ENCODE measurements at regions not wholly inside any gene's neighbourhood (a gene's known extent, or its start where the extent isn't known, plus 50 kb on each side); places are given as distances from the start of the nearest gene placed in this dataset.

DNA sequence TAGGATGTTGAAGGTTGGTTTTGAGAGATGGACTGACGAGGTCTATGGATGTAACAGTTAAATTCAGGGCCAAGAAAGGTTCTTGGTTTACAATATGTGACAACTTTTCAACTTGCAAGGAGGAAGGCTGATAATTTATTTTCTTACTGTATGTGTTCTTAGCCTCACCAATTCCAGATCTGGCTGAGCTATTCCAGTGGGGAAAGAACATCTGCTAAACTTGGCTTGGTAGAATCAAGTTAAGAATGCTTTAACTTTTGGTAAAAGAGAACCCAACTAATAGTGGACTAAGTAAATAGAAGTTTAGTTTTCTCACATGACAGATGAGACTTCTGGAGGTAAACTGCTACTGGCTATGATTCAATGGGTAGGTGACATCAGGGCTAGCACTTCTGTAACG is 222.9 kb downstream of the KLF5 start (continued):
- TF ChIP-seq, protein P1, sequence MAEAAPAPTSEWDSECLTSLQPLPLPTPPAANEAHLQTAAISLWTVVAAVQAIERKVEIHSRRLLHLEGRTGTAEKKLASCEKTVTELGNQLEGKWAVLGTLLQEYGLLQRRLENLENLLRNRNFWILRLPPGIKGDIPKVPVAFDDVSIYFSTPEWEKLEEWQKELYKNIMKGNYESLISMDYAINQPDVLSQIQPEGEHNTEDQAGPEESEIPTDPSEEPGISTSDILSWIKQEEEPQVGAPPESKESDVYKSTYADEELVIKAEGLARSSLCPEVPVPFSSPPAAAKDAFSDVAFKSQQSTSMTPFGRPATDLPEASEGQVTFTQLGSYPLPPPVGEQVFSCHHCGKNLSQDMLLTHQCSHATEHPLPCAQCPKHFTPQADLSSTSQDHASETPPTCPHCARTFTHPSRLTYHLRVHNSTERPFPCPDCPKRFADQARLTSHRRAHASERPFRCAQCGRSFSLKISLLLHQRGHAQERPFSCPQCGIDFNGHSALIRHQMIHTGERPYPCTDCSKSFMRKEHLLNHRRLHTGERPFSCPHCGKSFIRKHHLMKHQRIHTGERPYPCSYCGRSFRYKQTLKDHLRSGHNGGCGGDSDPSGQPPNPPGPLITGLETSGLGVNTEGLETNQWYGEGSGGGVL (tag by site-specific recombination; IDR thresholded peaks at IDR 0.05): no peak

DNA sequence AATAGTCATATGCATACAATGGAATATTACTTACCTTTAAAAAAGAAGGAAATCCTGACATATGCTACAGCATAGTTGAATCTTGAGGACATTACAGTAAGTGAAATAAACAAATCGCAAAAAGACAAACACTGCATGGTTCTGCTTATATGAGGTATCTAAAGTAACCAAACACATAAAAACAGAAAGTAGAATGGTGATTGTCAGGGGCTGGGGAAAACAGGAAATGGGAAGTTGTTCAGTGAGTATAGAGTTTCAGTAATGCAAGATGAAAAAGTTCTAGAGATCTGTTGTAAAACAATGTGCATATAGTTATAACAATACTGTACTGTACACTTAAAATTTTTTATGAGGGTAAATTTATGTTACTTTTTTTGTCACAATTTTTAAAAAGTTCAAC is 219.4 kb downstream of the KLF5 start:
- ChIA-PET POLR2A (no interaction called here), CTCF (no interaction called here)
- Histone ChIP-seq H3K4me1 (ENCODE audit: control insufficient read depth, insufficient read depth, low read length) (no peaks in the 10 kb centered on the region), H3K27ac (ENCODE audit: extremely low read depth, low read depth, low read length) (no peak overlapping the region), H3K9me3 (ENCODE audit: control insufficient read depth, insufficient read depth, low read depth, low read length) (no peaks in the 10 kb centered on the region), H3K4me3 (ENCODE audit: low read depth, low read length) (no peak overlapping the region), H3K36me3 (ENCODE audit: control insufficient read depth in 2 of 2, insufficient read depth in 1 of 2, low read length in 2 of 2) (no peaks in the 10 kb centered on the region)
- TF ChIP-seq ZNF350 (tag by site-specific recombination; IDR thresholded peaks at IDR 0.05) (no peak), ZNF302 (tag by site-specific recombination; IDR thresholded peaks at IDR 0.05; ENCODE audit: low read depth) (no peak), SCRT1 (tag by site-specific recombination; IDR thresholded peaks at IDR 0.05; ENCODE audit: borderline replicate concordance) (no peak), ZNF274 (IDR thresholded peaks at IDR 0.05; ENCODE audit: low read length) (no peak), ZNF274 (tag by site-specific recombination; IDR thresholded peaks at IDR 0.05; ENCODE audit: borderline replicate concordance) (no peak), ZNF292 (tag by site-specific recombination; IDR thresholded peaks at IDR 0.05; ENCODE audit: borderline replicate concordance, low read depth) (no peak), ZFP69B (tag by site-specific recombination; IDR thresholded peaks at IDR 0.05) (no peak), ZNF157 (tag by site-specific recombination; IDR thresholded peaks at IDR 0.05) (no peak), ZNF112 (tag by site-specific recombination; IDR thresholded peaks at IDR 0.05) (no peak), ZNF19 (tag by site-specific recombination; IDR thresholded peaks at IDR 0.05; ENCODE audit: low read depth) (no peak)
- TF ChIP-seq, protein P2, sequence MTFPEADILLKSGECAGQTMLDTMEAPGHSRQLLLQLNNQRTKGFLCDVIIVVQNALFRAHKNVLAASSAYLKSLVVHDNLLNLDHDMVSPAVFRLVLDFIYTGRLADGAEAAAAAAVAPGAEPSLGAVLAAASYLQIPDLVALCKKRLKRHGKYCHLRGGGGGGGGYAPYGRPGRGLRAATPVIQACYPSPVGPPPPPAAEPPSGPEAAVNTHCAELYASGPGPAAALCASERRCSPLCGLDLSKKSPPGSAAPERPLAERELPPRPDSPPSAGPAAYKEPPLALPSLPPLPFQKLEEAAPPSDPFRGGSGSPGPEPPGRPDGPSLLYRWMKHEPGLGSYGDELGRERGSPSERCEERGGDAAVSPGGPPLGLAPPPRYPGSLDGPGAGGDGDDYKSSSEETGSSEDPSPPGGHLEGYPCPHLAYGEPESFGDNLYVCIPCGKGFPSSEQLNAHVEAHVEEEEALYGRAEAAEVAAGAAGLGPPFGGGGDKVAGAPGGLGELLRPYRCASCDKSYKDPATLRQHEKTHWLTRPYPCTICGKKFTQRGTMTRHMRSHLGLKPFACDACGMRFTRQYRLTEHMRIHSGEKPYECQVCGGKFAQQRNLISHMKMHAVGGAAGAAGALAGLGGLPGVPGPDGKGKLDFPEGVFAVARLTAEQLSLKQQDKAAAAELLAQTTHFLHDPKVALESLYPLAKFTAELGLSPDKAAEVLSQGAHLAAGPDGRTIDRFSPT (tag by site-specific recombination; IDR thresholded peaks at IDR 0.05): no peak
- TF ChIP-seq, protein P3, sequence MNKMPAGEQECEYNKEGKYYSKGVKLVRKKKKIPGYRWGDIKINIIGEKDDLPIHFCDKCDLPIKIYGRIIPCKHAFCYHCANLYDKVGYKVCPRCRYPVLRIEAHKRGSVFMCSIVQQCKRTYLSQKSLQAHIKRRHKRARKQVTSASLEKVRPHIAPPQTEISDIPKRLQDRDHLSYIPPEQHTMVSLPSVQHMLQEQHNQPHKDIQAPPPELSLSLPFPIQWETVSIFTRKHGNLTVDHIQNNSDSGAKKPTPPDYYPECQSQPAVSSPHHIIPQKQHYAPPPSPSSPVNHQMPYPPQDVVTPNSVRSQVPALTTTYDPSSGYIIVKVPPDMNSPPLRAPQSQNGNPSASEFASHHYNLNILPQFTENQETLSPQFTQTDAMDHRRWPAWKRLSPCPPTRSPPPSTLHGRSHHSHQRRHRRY (tag by site-specific recombination; IDR thresholded peaks at IDR 0.05): no peak

DNA sequence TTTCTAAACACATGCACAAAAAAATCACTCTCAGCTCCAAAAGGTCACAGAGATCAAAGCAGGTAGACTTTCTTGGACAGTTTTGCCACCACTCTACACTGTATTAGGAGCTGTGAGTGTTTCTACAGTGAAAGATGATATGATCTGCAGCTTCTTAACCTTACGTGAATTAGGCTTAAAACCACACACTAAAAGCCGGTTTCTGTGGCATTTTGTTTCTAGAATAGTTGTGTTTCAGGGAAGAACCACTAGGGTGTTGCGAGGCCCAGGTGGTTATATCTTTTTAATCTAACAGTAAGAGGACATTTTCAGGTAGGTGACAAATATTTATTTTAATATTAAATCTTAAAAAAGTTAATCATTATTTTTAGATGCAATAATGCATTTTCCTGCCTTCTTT is 216.4 kb downstream of the KLF5 start:
- Histone ChIP-seq H3K4me1 (ENCODE audit: control insufficient read depth, insufficient read depth, low read length) (no peaks in the 10 kb centered on the region), H3K27ac (ENCODE audit: extremely low read depth, low read depth, low read length) (no peak overlapping the region), H3K9me3 (ENCODE audit: control insufficient read depth, insufficient read depth, low read depth, low read length) (no peaks in the 10 kb centered on the region), H3K36me3 (ENCODE audit: control insufficient read depth in 2 of 2, insufficient read depth in 1 of 2, low read length in 2 of 2) (no peaks in the 10 kb centered on the region), H3K4me3 (ENCODE audit: low read depth, low read length) (no peak overlapping the region)
- CTCF ChIA-PET: interaction anchor here (0.9 kb wide), 1 partner anchor 10 kb away, joined by 3 read pairs; no protein-coding TSS in a partner anchor
- POLR2A ChIA-PET: no interaction called here
- no peak for TF ChIP-seq ZFHX2 (tag by site-specific recombination; conservative IDR thresholded peaks at IDR 0.05)
- TF ChIP-seq, protein P4, sequence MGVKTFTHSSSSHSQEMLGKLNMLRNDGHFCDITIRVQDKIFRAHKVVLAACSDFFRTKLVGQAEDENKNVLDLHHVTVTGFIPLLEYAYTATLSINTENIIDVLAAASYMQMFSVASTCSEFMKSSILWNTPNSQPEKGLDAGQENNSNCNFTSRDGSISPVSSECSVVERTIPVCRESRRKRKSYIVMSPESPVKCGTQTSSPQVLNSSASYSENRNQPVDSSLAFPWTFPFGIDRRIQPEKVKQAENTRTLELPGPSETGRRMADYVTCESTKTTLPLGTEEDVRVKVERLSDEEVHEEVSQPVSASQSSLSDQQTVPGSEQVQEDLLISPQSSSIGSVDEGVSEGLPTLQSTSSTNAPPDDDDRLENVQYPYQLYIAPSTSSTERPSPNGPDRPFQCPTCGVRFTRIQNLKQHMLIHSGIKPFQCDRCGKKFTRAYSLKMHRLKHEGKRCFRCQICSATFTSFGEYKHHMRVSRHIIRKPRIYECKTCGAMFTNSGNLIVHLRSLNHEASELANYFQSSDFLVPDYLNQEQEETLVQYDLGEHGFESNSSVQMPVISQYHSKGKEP (tag by site-specific recombination; IDR thresholded peaks at IDR 0.05): no peak
- no peak for TF ChIP-seq ZNF354C (tag by site-specific recombination; IDR thresholded peaks at IDR 0.05; ENCODE audit: borderline replicate concordance, low read depth)
- TF ChIP-seq, protein P5, sequence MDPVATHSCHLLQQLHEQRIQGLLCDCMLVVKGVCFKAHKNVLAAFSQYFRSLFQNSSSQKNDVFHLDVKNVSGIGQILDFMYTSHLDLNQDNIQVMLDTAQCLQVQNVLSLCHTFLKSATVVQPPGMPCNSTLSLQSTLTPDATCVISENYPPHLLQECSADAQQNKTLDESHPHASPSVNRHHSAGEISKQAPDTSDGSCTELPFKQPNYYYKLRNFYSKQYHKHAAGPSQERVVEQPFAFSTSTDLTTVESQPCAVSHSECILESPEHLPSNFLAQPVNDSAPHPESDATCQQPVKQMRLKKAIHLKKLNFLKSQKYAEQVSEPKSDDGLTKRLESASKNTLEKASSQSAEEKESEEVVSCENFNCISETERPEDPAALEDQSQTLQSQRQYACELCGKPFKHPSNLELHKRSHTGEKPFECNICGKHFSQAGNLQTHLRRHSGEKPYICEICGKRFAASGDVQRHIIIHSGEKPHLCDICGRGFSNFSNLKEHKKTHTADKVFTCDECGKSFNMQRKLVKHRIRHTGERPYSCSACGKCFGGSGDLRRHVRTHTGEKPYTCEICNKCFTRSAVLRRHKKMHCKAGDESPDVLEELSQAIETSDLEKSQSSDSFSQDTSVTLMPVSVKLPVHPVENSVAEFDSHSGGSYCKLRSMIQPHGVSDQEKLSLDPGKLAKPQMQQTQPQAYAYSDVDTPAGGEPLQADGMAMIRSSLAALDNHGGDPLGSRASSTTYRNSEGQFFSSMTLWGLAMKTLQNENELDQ (tag by site-specific recombination; IDR thresholded peaks at IDR 0.05; ENCODE audit: low read depth): no peak
- TF ChIP-seq KLF1 (tag by site-specific recombination; IDR thresholded peaks at IDR 0.05): no peak
- TF ChIP-seq, protein P6, sequence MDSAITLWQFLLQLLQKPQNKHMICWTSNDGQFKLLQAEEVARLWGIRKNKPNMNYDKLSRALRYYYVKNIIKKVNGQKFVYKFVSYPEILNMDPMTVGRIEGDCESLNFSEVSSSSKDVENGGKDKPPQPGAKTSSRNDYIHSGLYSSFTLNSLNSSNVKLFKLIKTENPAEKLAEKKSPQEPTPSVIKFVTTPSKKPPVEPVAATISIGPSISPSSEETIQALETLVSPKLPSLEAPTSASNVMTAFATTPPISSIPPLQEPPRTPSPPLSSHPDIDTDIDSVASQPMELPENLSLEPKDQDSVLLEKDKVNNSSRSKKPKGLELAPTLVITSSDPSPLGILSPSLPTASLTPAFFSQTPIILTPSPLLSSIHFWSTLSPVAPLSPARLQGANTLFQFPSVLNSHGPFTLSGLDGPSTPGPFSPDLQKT (IDR thresholded peaks at IDR 0.05; ENCODE audit: borderline replicate concordance, low read depth, low read length): no peak
- TF ChIP-seq, protein P7, sequence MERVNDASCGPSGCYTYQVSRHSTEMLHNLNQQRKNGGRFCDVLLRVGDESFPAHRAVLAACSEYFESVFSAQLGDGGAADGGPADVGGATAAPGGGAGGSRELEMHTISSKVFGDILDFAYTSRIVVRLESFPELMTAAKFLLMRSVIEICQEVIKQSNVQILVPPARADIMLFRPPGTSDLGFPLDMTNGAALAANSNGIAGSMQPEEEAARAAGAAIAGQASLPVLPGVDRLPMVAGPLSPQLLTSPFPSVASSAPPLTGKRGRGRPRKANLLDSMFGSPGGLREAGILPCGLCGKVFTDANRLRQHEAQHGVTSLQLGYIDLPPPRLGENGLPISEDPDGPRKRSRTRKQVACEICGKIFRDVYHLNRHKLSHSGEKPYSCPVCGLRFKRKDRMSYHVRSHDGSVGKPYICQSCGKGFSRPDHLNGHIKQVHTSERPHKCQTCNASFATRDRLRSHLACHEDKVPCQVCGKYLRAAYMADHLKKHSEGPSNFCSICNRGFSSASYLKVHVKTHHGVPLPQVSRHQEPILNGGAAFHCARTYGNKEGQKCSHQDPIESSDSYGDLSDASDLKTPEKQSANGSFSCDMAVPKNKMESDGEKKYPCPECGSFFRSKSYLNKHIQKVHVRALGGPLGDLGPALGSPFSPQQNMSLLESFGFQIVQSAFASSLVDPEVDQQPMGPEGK (tag by site-specific recombination; IDR thresholded peaks at IDR 0.05): no peak

Measured in HEK293 (cell line).